Heart left ventricle (tissue), 16 donors: ENCODE measurements at regions not wholly inside any gene's neighbourhood (a gene's known extent, or its start where the extent isn't known, plus 50 kb on each side); places are given as distances from the start of the nearest gene placed in this dataset.
"Not testable (repeated sequence)": the region's sequence is repeated elsewhere in the genome, so short reads cannot be mapped to it uniquely, and the experiment has no call there.

Source experiments
- ATAC-seq, 4 donors: fragments of 200-7000 bp; cut with Tn5 transposase; one replicate each; pipeline ENCODE4 v1.9.1; 2020 to 2022; ENCODE audit warnings: moderate library complexity in 4 of 4, mild to moderate bottlenecking in 3 of 4, moderate number of reproducible peaks in 1 of 4
- DNase-seq, 5 donors: peaks; one replicate each; pipeline ENCODE4 v3.0.0-alpha.2; 2020
- H3K27ac ChIP-seq, 12 donors: fragments of 200-600 bp; sonication (generic) in 4 of 12; one replicate each; pipeline versions ENCODE4 v1.5.0 to v1.8.0; 2016 to 2022; ENCODE audit warnings: mild to moderate bottlenecking in 2 of 12
- H3K27me3 ChIP-seq, 9 donors: fragments of 200-600 bp; sonication (generic) in 2 of 9; one replicate each; pipeline versions ENCODE4 v1.5.1 to v1.8.0; 2016 to 2022; ENCODE audit warnings: mild to moderate bottlenecking in 3 of 9
- H3K36me3 ChIP-seq, 9 donors: fragments of 200-600 bp; sonication (generic) in 2 of 9; one replicate each; pipeline versions ENCODE4 v1.5.0 to v1.8.0; 2018 to 2022; ENCODE audit warnings: mild to moderate bottlenecking in 2 of 9
- H3K4me1 ChIP-seq, 12 donors: fragments of 200-600 bp; sonication (generic) in 4 of 12; one replicate each; pipeline versions ENCODE4 v1.5.0 to v1.8.0; 2016 to 2022; ENCODE audit warnings: mild to moderate bottlenecking in 3 of 12
- H3K4me3 ChIP-seq, 12 donors: fragments of 200-600 bp; sonication (generic) in 4 of 12; one replicate each; pipeline versions ENCODE4 v1.5.0 to v1.8.0; 2017 to 2022; ENCODE audit warnings: mild to moderate bottlenecking in 9 of 12, moderate library complexity in 4 of 12
- H3K9me3 ChIP-seq, 12 donors: fragments of 200-600 bp; sonication (generic) in 4 of 12; one replicate each; pipeline versions ENCODE4 v1.5.0 to v1.8.0; 2016 to 2022; ENCODE audit warnings: mild to moderate bottlenecking in 1 of 12
- POLR2A ChIP-seq, 2 donors: fragments of 450-650 bp; IDR thresholded peaks; one replicate each; pipeline ENCODE4 v1.6.1; 2017; ENCODE audit warnings: antibody characterized with exemption in 2 of 2, mild to moderate bottlenecking in 2 of 2, moderate library complexity in 2 of 2
- WGBS, 4 donors: extraction: QIAGEN DNeasy Blood & Tissue Kit in 2 of 4; methylation state at CpG; one replicate each; pipeline versions ENCODE4 v1.1.5 to v1.1.7; 2013 to 2018; 5-methylcytosine and 5-hydroxymethylcytosine counted together
- intact Hi-C, 10 donors: fragments of 100-400 bp; cut with DNase I; formaldehyde crosslinking; loops; one replicate each; pipeline versions ENCODE4 v1.11.1 to v1.14.2; 2022
- TF ChIP-seq, protein P1 (sequence below), 12 donors: fragments of 200-600 bp; sonication (generic) in 4 of 12; IDR thresholded peaks; one replicate each; pipeline versions ENCODE4 v1.5.0 to v1.8.0; 2018 to 2022; ENCODE audit warnings: antibody characterized with exemption in 12 of 12, mild to moderate bottlenecking in 5 of 12
- donor health status: ischemic (EF 13 %, LVEDD 7.1; RV severe dilation, severe dysfunction).
- donor health status: healthy with polysubstance abuse.
- donor health status: DM: no; HTN: yes; CAD: no.
- donor health status: DM: no; HTN: no; CAD: no.
- donor health status: ischemic (EF 25% LVEDD 6.9; RV normal size, moderate dysfunction).
- donor health status: ischemic (EF 25% LVEDD 5.7; RV mildly dilated, moderate dysfunction).
- donor health status: healthy.
- donor health status: DM: yes; HTN: yes; CAD: no.
- donor health status: ischemic (EF 35%, LVEDD 5.7; RV mildly dilated, moderate dysfunction).
- donor health status: nonischemic (EF 11% LVEDD 7.7; RV severe dilation, severe dysfunction).
- donor health status: DM: yes; HTN: yes; CAD: no.
- donor health status: PGD.
- donor health status: ischemic (EF 29% LVEDD 5.4; RV normal size, mild dysfunction).
- donor health status: nonischemic (EF 23%, LVEDD 6.1; RV moderate dilation, normal function).

DNA sequence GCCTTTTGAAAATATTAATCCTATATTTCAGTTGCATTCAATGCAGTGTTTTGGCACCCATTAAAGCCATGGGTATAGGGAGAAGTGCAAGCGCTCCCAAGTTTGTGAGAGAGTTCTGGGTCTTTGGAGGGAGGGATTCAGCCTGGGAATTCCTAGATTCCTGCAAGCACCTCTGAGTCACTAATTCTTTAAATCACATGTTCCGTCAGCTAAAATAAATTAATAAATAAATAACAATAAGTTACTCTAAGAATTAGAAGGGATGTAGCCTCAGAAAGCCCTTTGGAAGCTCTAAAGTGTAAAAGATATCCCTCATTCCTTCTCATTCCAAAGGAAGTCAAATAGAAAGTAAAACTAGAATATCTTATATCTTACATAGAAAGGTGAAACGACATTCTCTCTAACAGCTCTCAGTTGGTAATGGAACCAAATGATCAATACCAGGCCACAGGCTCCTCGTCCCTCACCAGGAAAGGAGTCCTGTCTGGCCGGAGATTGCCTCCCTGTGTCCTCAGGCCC lies 222.4 kb upstream of the RBBP8 start:
- DNase-seq, result no peak
- Histone ChIP-seq H3K4me1 (peaks cover 0 to 35% (median 15%) of the 10 kb centered on the region in 12 donors), H3K27ac (peak overlapping the region in 10 of 12 donors; percentile 13 to 74 (median 50)), H3K27me3 (no peaks in the 10 kb centered on the region), H3K36me3 (no peaks in the 10 kb centered on the region), H3K4me3 (peak overlapping the region in 10 of 12 donors; percentile 31 to 69 (median 47)), H3K9me3 (no peaks in the 10 kb centered on the region)
- no peak for ATAC-seq
- WGBS, 4 donors, result 35 to 39% (median 37%) methylated on average over 5 of the region's 5 CpGs
- intact Hi-C loops, result loop anchor here in 1 of 10 donors (5.0 kb wide), 1 partner anchor 143 kb away; no protein-coding TSS in a partner anchor
- TF ChIP-seq, protein P1, sequence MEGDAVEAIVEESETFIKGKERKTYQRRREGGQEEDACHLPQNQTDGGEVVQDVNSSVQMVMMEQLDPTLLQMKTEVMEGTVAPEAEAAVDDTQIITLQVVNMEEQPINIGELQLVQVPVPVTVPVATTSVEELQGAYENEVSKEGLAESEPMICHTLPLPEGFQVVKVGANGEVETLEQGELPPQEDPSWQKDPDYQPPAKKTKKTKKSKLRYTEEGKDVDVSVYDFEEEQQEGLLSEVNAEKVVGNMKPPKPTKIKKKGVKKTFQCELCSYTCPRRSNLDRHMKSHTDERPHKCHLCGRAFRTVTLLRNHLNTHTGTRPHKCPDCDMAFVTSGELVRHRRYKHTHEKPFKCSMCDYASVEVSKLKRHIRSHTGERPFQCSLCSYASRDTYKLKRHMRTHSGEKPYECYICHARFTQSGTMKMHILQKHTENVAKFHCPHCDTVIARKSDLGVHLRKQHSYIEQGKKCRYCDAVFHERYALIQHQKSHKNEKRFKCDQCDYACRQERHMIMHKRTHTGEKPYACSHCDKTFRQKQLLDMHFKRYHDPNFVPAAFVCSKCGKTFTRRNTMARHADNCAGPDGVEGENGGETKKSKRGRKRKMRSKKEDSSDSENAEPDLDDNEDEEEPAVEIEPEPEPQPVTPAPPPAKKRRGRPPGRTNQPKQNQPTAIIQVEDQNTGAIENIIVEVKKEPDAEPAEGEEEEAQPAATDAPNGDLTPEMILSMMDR (IDR thresholded peaks at IDR 0.05), result no peak
- no peak for TF ChIP-seq POLR2A (IDR thresholded peaks at IDR 0.05)

DNA sequence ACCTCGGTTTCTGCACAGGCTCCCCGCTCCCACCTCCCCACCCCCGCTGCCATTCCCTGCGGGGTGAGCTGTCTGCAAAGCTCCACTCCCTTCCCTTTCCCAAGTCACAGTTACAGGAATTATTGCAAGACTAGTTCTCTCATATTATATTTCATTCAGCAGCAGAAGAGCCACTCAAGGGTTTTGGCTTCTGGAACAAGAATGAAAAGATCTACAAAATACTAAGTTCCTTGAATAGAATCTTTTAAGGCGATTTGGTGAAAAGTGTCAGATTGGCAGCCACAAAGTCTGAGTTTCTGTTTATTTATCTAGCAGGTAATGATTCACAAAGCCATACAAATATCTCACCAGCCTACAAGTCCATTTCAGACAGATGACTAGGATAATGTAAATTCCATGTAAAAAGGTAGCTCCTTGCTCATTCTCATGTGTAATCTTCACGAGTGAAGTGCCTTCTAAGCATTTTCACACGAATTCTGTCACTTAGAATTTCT lies 221.9 kb upstream of the RBBP8 start:
- Histone ChIP-seq H3K4me1 (peaks cover 0 to 35% (median 15%) of the 10 kb centered on the region in 12 donors), H3K27me3 (no peaks in the 10 kb centered on the region), H3K36me3 (no peaks in the 10 kb centered on the region), H3K27ac (peak overlapping the region in 10 of 12 donors; percentile 13 to 74 (median 50)), H3K9me3 (no peaks in the 10 kb centered on the region), H3K4me3 (peak overlapping the region in 10 of 12 donors; percentile 31 to 69 (median 47))
- WGBS, 4 donors, result 29 to 39% (median 36%) methylated on average over 7 of the region's 7 CpGs
- intact Hi-C loops, result loop anchor here in 1 of 10 donors (5.0 kb wide), 1 partner anchor 144 kb away; no protein-coding TSS in a partner anchor
- DNase-seq, result peak in 4 of 5 donors; percentile 36 to 61 (median 44)
- ATAC-seq, result peak in 3 of 4 donors; percentile 76 to 83 (median 78)
- TF ChIP-seq POLR2A (IDR thresholded peaks at IDR 0.05), result no peak
- TF ChIP-seq, protein P1 (IDR thresholded peaks at IDR 0.05), result no peak

DNA sequence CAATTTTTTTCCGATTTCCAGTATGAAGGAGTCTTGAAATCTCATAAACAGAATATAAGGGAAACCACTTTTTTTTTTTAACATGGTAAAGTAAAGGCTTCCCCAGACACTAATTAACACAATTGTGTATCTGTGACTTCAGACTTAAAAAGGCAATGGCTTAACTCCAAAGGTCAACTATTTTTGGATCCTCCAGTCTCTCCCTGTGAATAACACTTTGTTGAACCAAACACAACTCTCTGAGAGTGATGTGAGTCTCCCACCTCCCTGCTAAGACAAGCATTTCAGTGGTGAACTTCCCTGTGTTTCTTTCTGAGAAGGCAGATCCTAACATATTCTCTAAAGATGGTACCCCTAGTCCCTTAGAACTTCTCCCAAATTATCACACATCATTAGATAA lies 219.6 kb upstream of the RBBP8 start:
- peaks cover 0 to 27% (median 15%) of the 10 kb centered on the region in 12 donors for H3K4me1 ChIP-seq
- intact Hi-C loops, result loop anchor here in 1 of 10 donors (5.0 kb wide), 1 partner anchor 146 kb away; no protein-coding TSS in a partner anchor
- no peaks in the 10 kb centered on the region for H3K9me3 ChIP-seq
- no peaks in the 10 kb centered on the region for H3K36me3 ChIP-seq
- H3K4me3 ChIP-seq, result no peak overlapping the region
- ATAC-seq (peak in 1 of 4 donors; percentile 57), DNase-seq (no peak)
- no peaks in the 10 kb centered on the region for H3K27me3 ChIP-seq
- no peak for TF ChIP-seq POLR2A (IDR thresholded peaks at IDR 0.05)
- TF ChIP-seq, protein P1 (IDR thresholded peaks at IDR 0.05), result no peak
- WGBS, 4 donors, result 60 to 67% (median 65%) methylated on average over 1 of the region's 1 CpG
- H3K27ac ChIP-seq, result peak overlapping the region in 1 of 12 donors; percentile 37

DNA sequence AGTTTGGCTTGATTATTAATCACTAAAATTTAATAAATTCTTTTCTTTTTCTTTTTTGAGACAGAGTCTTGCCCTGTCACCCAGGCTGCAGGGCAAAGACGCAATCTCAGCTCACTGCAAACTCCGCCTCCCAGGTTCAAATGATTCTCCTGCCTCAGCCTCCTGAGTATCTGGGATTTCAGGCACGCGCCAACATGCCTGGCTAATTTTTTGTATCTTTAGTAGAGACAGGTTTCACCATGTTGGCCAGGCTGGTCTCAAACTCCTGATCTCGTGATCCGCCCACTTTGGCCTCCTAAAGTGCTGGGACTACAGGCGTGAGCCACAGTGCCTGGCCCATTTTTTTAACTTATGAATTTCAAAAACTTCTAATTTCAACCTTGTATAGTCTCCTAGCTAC lies 215.6 kb upstream of the RBBP8 start:
- WGBS, 4 donors, result 94 to 98% (median 96%) methylated on average over 7 of the region's 7 CpGs
- intact Hi-C loops, result not testable (repeated sequence)

More for the DNA sequence above, 215.6 kb upstream of the RBBP8 start:
- not testable (repeated sequence) for H3K27me3 ChIP-seq, H3K9me3 ChIP-seq, H3K36me3 ChIP-seq, DNase-seq, H3K27ac ChIP-seq, H3K4me3 ChIP-seq, ATAC-seq
- H3K4me1 ChIP-seq, result peaks cover 0 to 14% (median 6%) of the 10 kb centered on the region in 12 donors
